MM.1S (cell line): ENCODE measurements at regions not wholly inside any gene's neighbourhood (a gene's known extent, or its start where the extent isn't known, plus 50 kb on each side); places are given as distances from the start of the nearest gene placed in this dataset.

Experiments
- DNase-seq: peaks from one replicate; pipeline ENCODE4 v3.0.0-alpha.2; 2015
- H2AFZ ChIP-seq: fragments of 300-600 bp; sonication (generic); 2 replicates; pipeline ENCODE4 v1.6.0; 2016; ENCODE audit warnings: antibody characterized with exemption, low read length
- H3F3A ChIP-seq: fragments of 300-600 bp; sonication (generic); 2 replicates; pipeline ENCODE4 v1.6.1; 2016; ENCODE audit warnings: mild to moderate bottlenecking, antibody characterized with exemption, low read length, moderate library complexity, mixed read lengths; ENCODE audit not compliant: insufficient read depth
- H3K27ac ChIP-seq: fragments of 300-600 bp; sonication (generic); 2 replicates; pipeline ENCODE4 v1.5.1; 2016; ENCODE audit warnings: mild to moderate bottlenecking, low read length
- H3K27me3 ChIP-seq: fragments of 300-600 bp; sonication (generic); replicated peaks from 2 replicates; pipeline ENCODE4 v1.6.0; 2016; ENCODE audit warnings: low read length; ENCODE audit not compliant: insufficient read depth
- H3K36me3 ChIP-seq: fragments of 300-600 bp; sonication (generic); replicated peaks from 2 replicates; pipeline ENCODE4 v1.6.1; 2016; ENCODE audit warnings: mild to moderate bottlenecking, low read length, mixed read lengths; ENCODE audit not compliant: insufficient read depth
- H3K4me1 ChIP-seq: fragments of 300-600 bp; sonication (generic); 2 replicates; pipeline ENCODE4 v1.6.1; 2016; ENCODE audit warnings: low read length, mixed read lengths
- H3K4me2 ChIP-seq: fragments of 300-600 bp; sonication (generic); 2 replicates; pipeline ENCODE4 v1.6.0; 2016; ENCODE audit warnings: low read depth, low read length
- H3K4me3 ChIP-seq: fragments of 300-600 bp; sonication (generic); 2 replicates; pipeline ENCODE4 v1.5.1; 2016; ENCODE audit warnings: low read length, mixed read lengths
- H3K79me2 ChIP-seq: fragments of 300-600 bp; sonication (generic); 2 replicates; pipeline ENCODE4 v1.6.1; 2016; ENCODE audit warnings: mixed run types, low read length, mixed read lengths
- H3K9ac ChIP-seq: fragments of 300-600 bp; sonication (generic); 2 replicates; pipeline ENCODE4 v1.6.1; 2016; ENCODE audit warnings: low read length, mixed read lengths
- H3K9me2 ChIP-seq: fragments of 300-600 bp; sonication (generic); replicated peaks from 2 replicates; pipeline ENCODE4 v1.6.1; 2016; ENCODE audit warnings: mild to moderate bottlenecking, low read length, mixed read lengths; ENCODE audit not compliant: insufficient read depth
- H3K9me3 ChIP-seq: fragments of 300-600 bp; sonication (generic); replicated peaks from 2 replicates; pipeline ENCODE4 v1.6.1; 2016; ENCODE audit warnings: mild to moderate bottlenecking, low read length, mixed read lengths; ENCODE audit not compliant: insufficient read depth
- H4K20me1 ChIP-seq: fragments of 300-600 bp; sonication (generic); 2 replicates; pipeline ENCODE4 v1.6.1; 2016; ENCODE audit warnings: mild to moderate bottlenecking, low read length, moderate library complexity, mixed read lengths; ENCODE audit not compliant: insufficient read depth
- EZH2 ChIP-seq: fragments of 300-600 bp; sonication (generic); optimal IDR thresholded peaks from 2 replicates; pipeline ENCODE3; 2017; ENCODE audit warnings: low read depth, mild to moderate bottlenecking, antibody characterized with exemption, low read length, mixed read lengths
- EZH2phosphoT487 ChIP-seq: fragments of 300-600 bp; sonication (generic); IDR thresholded peaks from 2 replicates; pipeline ENCODE4 v1.6.1; 2018; ENCODE audit warnings: antibody characterized with exemption, low read length
- TF ChIP-seq, protein P1 (sequence below): fragments of 300-600 bp; sonication (generic); IDR thresholded peaks from 2 replicates; pipeline ENCODE4 v1.5.1; 2016; ENCODE audit warnings: antibody characterized with exemption, low read length, mixed read lengths

DNA sequence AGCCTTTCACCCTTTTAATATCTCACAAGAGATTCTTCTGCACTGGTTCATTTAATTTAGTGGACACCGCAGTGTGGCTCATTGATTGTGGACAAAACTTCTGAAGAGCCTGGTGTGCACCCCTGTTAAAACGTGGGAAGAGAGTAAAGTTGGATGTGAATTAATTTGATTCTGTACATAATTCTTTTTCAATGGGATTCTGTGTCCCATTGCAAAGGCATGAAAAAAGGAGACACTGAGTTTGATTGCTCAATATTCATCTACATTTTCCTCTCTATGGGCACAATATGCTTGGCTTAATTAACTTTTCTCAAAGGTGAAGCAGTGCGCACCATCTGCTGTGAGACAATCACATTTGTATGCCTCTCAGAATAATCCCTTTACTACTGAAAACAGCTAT, 95.1 kb downstream of the BARHL2 start:
- no peaks in the 10 kb centered on the region for H4K20me1 ChIP-seq
- no peak for TF ChIP-seq EZH2
- no peak overlapping the region for H3K27ac ChIP-seq
- no peak overlapping the region for H3K9ac ChIP-seq
- no peak overlapping the region for H2AFZ ChIP-seq
- H3K4me3 ChIP-seq = no peak overlapping the region
- H3K36me3 ChIP-seq = no peaks in the 10 kb centered on the region
- H3K4me1 ChIP-seq = no peaks in the 10 kb centered on the region
- DNase-seq = no peak
- H3K4me2 ChIP-seq = no peak overlapping the region
- H3K27me3 ChIP-seq = no peaks in the 10 kb centered on the region
- H3F3A ChIP-seq = no peaks in the 10 kb centered on the region
- no peaks in the 10 kb centered on the region for H3K9me2 ChIP-seq
- no peaks in the 10 kb centered on the region for H3K79me2 ChIP-seq
- no peaks in the 10 kb centered on the region for H3K9me3 ChIP-seq

DNA sequence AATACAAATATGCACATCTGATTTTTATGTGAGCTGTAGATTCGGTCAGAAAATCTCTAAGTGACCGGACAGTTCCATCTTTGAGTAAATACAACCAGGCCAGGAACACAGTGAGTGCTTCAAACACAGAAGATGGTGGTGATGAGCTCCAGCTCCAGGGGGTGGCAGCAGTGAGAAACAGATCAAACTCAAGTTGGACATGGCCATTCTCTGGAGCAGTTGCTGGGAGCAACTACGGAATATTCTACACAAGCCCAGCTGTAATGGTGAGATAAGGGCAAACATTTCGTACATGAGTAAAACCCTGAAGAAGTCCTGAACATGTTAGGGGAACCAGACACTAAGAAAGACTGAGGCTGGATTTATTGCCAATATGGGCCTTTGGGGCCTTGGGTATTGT, 100.7 kb downstream of the BARHL2 start:
- H3K4me1 ChIP-seq = no peaks in the 10 kb centered on the region
- H3K9me2 ChIP-seq = no peaks in the 10 kb centered on the region
- no peak for DNase-seq
- no peaks in the 10 kb centered on the region for H3K9me3 ChIP-seq
- no peaks in the 10 kb centered on the region for H3K36me3 ChIP-seq
- H3K9ac ChIP-seq = no peak overlapping the region
- H3K27me3 ChIP-seq = no peaks in the 10 kb centered on the region
- no peak overlapping the region for H3K4me3 ChIP-seq
- no peak overlapping the region for H2AFZ ChIP-seq
- H4K20me1 ChIP-seq = no peaks in the 10 kb centered on the region
- H3K4me2 ChIP-seq = no peak overlapping the region
- TF ChIP-seq, protein P1, sequence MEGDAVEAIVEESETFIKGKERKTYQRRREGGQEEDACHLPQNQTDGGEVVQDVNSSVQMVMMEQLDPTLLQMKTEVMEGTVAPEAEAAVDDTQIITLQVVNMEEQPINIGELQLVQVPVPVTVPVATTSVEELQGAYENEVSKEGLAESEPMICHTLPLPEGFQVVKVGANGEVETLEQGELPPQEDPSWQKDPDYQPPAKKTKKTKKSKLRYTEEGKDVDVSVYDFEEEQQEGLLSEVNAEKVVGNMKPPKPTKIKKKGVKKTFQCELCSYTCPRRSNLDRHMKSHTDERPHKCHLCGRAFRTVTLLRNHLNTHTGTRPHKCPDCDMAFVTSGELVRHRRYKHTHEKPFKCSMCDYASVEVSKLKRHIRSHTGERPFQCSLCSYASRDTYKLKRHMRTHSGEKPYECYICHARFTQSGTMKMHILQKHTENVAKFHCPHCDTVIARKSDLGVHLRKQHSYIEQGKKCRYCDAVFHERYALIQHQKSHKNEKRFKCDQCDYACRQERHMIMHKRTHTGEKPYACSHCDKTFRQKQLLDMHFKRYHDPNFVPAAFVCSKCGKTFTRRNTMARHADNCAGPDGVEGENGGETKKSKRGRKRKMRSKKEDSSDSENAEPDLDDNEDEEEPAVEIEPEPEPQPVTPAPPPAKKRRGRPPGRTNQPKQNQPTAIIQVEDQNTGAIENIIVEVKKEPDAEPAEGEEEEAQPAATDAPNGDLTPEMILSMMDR = peak; percentile 26
- TF ChIP-seq EZH2phosphoT487 = no peak
- no peak for TF ChIP-seq EZH2
- no peaks in the 10 kb centered on the region for H3F3A ChIP-seq
- no peaks in the 10 kb centered on the region for H3K79me2 ChIP-seq
- no peak overlapping the region for H3K27ac ChIP-seq

DNA sequence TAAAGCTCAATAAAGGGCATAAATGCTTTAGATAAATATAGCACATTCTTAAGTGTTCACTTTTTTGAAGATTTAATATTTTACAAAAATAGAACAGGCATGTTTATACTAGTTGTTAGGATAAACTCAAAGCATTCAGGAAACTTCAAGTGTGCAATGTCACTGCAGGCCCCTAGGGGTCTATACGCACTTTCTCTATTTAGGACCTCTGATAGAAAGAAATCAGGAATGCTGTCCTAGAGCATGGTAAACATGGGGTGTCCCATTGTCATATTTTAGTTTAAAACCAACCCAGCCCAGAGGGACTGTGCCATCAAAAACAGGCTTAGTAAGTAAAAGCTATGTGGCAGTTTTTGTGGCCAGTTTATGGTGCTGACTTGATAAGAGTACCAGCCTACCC, 102.2 kb downstream of the BARHL2 start:
- Histone ChIP-seq H3K9me2 (no peaks in the 10 kb centered on the region), H3K4me1 (no peaks in the 10 kb centered on the region), H3F3A (no peaks in the 10 kb centered on the region), H3K9me3 (no peaks in the 10 kb centered on the region), H4K20me1 (no peaks in the 10 kb centered on the region), H3K27ac (no peak overlapping the region), H2AFZ (no peak overlapping the region), H3K79me2 (no peaks in the 10 kb centered on the region), H3K4me2 (no peak overlapping the region), H3K36me3 (no peaks in the 10 kb centered on the region), H3K27me3 (no peaks in the 10 kb centered on the region), H3K9ac (no peak overlapping the region), H3K4me3 (no peak overlapping the region)
- TF ChIP-seq EZH2 = no peak
- TF ChIP-seq, protein P1 = peak; percentile 41
- TF ChIP-seq EZH2phosphoT487 = no peak
- no peak for DNase-seq

DNA sequence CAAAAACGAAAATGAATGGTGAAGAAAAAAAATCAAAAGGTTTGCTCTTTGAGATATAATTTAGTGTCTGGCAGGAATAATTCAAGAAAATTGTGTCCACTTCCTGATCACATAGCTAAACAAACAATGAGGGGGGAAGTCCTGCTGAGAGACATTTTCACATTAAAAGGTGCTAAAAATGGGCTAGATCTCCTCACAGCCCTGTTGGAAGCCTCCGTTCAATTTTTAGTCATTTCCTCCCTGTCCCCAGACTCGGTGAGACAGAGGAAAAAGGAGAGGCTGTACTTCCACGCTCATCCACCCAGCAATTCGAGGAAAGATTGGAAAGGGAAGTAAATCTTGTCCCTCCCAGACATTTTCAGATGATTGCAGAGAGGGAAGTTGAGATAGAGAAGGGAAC, 103.7 kb downstream of the BARHL2 start:
- Histone ChIP-seq H3K27ac (no peak overlapping the region), H3K4me2 (no peak overlapping the region), H4K20me1 (no peaks in the 10 kb centered on the region), H3K36me3 (no peaks in the 10 kb centered on the region), H3K9me2 (no peaks in the 10 kb centered on the region), H3K79me2 (no peaks in the 10 kb centered on the region), H3K4me3 (no peak overlapping the region), H3K4me1 (no peaks in the 10 kb centered on the region), H3K9me3 (no peaks in the 10 kb centered on the region), H3F3A (no peaks in the 10 kb centered on the region), H3K9ac (no peak overlapping the region), H2AFZ (0 out of 2 replicates have a peak overlapping the region, but pooled peaks have one; percentile 17), H3K27me3 (no peaks in the 10 kb centered on the region)
- TF ChIP-seq EZH2 (no peak), EZH2phosphoT487 (no peak)
- TF ChIP-seq, protein P1 = no peak
- no peak for DNase-seq
